Neural progenitor cell (in vitro differentiated cells): ENCODE measurements at regions not wholly inside any gene's neighbourhood (a gene's known extent, or its start where the extent isn't known, plus 50 kb on each side); places are given as distances from the start of the nearest gene placed in this dataset.

ENCODE experiments used
- DNase-seq: peaks from one replicate; pipeline ENCODE4 v3.0.0-alpha.2; 2016; ENCODE audit warnings: low spot score
- H2AFZ ChIP-seq: fragments of 200-600 bp; sonication (generic); replicated peaks from 2 replicates; pipeline ENCODE4 v1.6.1; 2016; ENCODE audit warnings: antibody characterized with exemption
- H3F3A ChIP-seq: fragments of 200-600 bp; sonication (generic); 2 replicates; pipeline ENCODE4 v1.6.1; 2016; ENCODE audit warnings: antibody characterized with exemption, low read depth
- H3K27ac ChIP-seq: fragments of 200-600 bp; sonication (generic); 2 replicates; pipeline ENCODE4 v1.5.1; 2016; ENCODE audit warnings: mild to moderate bottlenecking
- H3K27me3 ChIP-seq: fragments of 200-600 bp; sonication (generic); 2 replicates; pipeline ENCODE4 v1.6.1; 2016; ENCODE audit warnings: mild to moderate bottlenecking, moderate library complexity
- H3K36me3 ChIP-seq: fragments of 200-600 bp; sonication (generic); 2 replicates; pipeline ENCODE4 v1.5.1; 2016
- H3K4me1 ChIP-seq: fragments of 200-600 bp; sonication (generic); 2 replicates; pipeline ENCODE4 v1.6.1; 2016; ENCODE audit warnings: mixed run types
- H3K4me2 ChIP-seq: fragments of 200-600 bp; sonication (generic); 2 replicates; pipeline ENCODE4 v1.6.1; 2016
- H3K4me3 ChIP-seq: fragments of 200-600 bp; sonication (generic); 2 replicates; pipeline ENCODE4 v1.5.1; 2016
- H3K79me2 ChIP-seq: fragments of 200-600 bp; sonication (generic); 2 replicates; pipeline ENCODE4 v1.6.1; 2016; ENCODE audit warnings: low read depth
- H3K9ac ChIP-seq: fragments of 200-600 bp; sonication (generic); 2 replicates; pipeline ENCODE4 v1.6.1; 2016
- H3K9me3 ChIP-seq: fragments of 200-600 bp; sonication (generic); 2 replicates; pipeline ENCODE4 v1.5.1; 2016; ENCODE audit warnings: low read depth
- H4K20me1 ChIP-seq: fragments of 200-600 bp; sonication (generic); 2 replicates; pipeline ENCODE4 v1.6.1; 2016; ENCODE audit warnings: low read depth
- H3K27ac Mint-ChIP-seq: 3 replicates; pipeline ENCODE4 v1.8.0; 2021; ENCODE audit warnings: mixed read lengths
- H3K27me3 Mint-ChIP-seq: 2 replicates; pipeline ENCODE4 v1.8.0; 2022; ENCODE audit warnings: low read depth, mild to moderate bottlenecking, inconsistent platforms, moderate library complexity, mixed read lengths; ENCODE audit not compliant: insufficient read depth
- H3K36me3 Mint-ChIP-seq: 3 replicates; pipeline ENCODE4 v1.8.0; 2021; ENCODE audit warnings: mixed read lengths
- H3K4me1 Mint-ChIP-seq: 3 replicates; pipeline ENCODE4 v1.8.0; 2021; ENCODE audit warnings: mixed read lengths
- H3K4me3 Mint-ChIP-seq: 3 replicates; pipeline ENCODE4 v1.8.0; 2021; ENCODE audit warnings: mild to moderate bottlenecking, moderate library complexity, mixed read lengths
- H3K9me3 Mint-ChIP-seq: 3 replicates; pipeline ENCODE4 v1.8.0; 2020; ENCODE audit warnings: mixed read lengths
- CTCF ChIP-seq: fragments of 200-600 bp; sonication (generic); IDR thresholded peaks from 2 replicates; pipeline ENCODE4 v1.5.1; 2017; ENCODE audit warnings: antibody characterized with exemption, mild to moderate bottlenecking
- EZH2 ChIP-seq: fragments of 200-600 bp; sonication (generic); IDR thresholded peaks from 2 replicates; pipeline ENCODE4 v1.6.1; 2017; ENCODE audit warnings: antibody characterized with exemption, mild to moderate bottlenecking, moderate library complexity
- EZH2phosphoT487 ChIP-seq: fragments of 200-600 bp; sonication (generic); IDR thresholded peaks from 2 replicates; pipeline ENCODE4 v1.6.1; 2017; ENCODE audit warnings: antibody characterized with exemption

GRCh38 chr4:124483048-124483906 lies 229.3 kb downstream of the ANKRD50 start:
- no peaks in the 10 kb centered on the region for H3K27me3 Mint-ChIP-seq
- H3K27ac ChIP-seq = peak overlapping the region; percentile 79

DNA sequence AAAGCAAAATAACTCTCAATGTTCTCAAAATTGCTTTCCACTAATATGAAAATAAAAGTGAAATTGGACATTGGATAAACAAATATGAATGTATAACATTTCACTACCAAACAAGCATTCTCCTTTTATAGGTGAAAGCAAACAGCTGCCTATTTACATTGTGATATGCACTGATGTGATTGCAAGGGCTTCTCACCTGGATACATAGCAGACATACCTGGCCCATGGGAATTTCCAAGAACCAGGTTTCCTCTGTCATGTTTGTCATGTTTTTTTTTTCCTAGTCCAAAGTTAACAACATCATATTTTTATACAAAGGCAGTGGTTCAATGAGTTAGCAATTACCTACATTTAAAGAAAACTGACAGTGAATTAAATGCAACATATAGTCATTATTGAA lies 228.5 kb downstream of the ANKRD50 start:
- H3K36me3 ChIP-seq = no peaks in the 10 kb centered on the region
- Mint-ChIP-seq H3K9me3 (no peaks in the 10 kb centered on the region), H3K27ac (no peak overlapping the region), H3K4me3 (no peak overlapping the region), H3K4me1 (peaks cover 19% of the 10 kb centered on the region), H3K36me3 (no peaks in the 10 kb centered on the region), H3K27me3 (no peaks in the 10 kb centered on the region)
- no peak overlapping the region for H3K4me3 ChIP-seq
- no peak overlapping the region for H3K27ac ChIP-seq
- H2AFZ ChIP-seq = no peak overlapping the region
- H3K4me1 ChIP-seq = peaks cover 18% of the 10 kb centered on the region
- H3K9ac ChIP-seq = no peak overlapping the region
- peaks cover 21% of the 10 kb centered on the region for H3F3A ChIP-seq
- H3K79me2 ChIP-seq = no peaks in the 10 kb centered on the region
- TF ChIP-seq CTCF (no peak), EZH2phosphoT487 (no peak)
- peak overlapping the region; percentile 60 for H3K4me2 ChIP-seq
- no peaks in the 10 kb centered on the region for H3K9me3 ChIP-seq
- H4K20me1 ChIP-seq = no peaks in the 10 kb centered on the region
- no peak for DNase-seq
- H3K27me3 ChIP-seq = no peaks in the 10 kb centered on the region

More at GRCh38 chr4:124483048-124483906, 229.3 kb downstream of the ANKRD50 start:
- Histone ChIP-seq H3K36me3 (no peaks in the 10 kb centered on the region), H3K9me3 (no peaks in the 10 kb centered on the region), H4K20me1 (no peaks in the 10 kb centered on the region), H3K27me3 (no peaks in the 10 kb centered on the region), H3F3A (peaks cover 21% of the 10 kb centered on the region), H3K79me2 (no peaks in the 10 kb centered on the region), H3K4me2 (peak overlapping the region; percentile 60), H3K4me3 (peak overlapping the region; percentile 14), H3K4me1 (peaks cover 18% of the 10 kb centered on the region), H3K9ac (no peak overlapping the region), H2AFZ (peak overlapping the region; percentile 30)
- Mint-ChIP-seq H3K9me3 (no peaks in the 10 kb centered on the region), H3K27ac (peak overlapping the region; percentile 86), H3K4me3 (peak overlapping the region; percentile 44), H3K36me3 (no peaks in the 10 kb centered on the region), H3K4me1 (peaks cover 19% of the 10 kb centered on the region)
- peak; percentile 86 for DNase-seq
- no peak for TF ChIP-seq EZH2phosphoT487
- TF ChIP-seq CTCF = no peak
- TF ChIP-seq EZH2 = no peak

DNA sequence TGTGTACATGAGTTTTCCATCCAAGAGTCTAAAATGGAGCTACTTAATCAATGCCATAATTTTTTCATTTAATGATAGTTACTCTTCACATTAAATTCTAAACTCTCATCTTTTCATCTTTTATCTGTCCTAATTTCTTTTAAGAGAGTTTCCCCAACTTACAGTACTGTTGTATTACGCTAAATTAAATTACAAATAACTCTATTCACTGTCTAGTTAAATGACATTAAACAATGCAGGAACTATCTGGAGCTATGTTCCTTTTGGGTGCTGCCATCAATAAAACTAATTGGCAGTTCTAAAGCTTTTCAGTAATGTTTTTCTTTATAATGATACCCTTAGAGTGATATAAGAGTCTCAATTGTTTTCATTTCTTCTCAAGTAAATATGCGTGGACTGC lies 227.6 kb downstream of the ANKRD50 start:
- H3K9me3 Mint-ChIP-seq = no peaks in the 10 kb centered on the region
- no peak overlapping the region for H3K27ac Mint-ChIP-seq
- peaks cover 19% of the 10 kb centered on the region for H3K4me1 Mint-ChIP-seq
- no peaks in the 10 kb centered on the region for H3K27me3 Mint-ChIP-seq
- no peaks in the 10 kb centered on the region for H3K27me3 ChIP-seq
- no peak overlapping the region for H3K4me3 ChIP-seq
- H3F3A ChIP-seq = peaks cover 21% of the 10 kb centered on the region
- DNase-seq = no peak
- H3K9ac ChIP-seq = no peak overlapping the region
- H3K4me3 Mint-ChIP-seq = no peak overlapping the region
- H3K9me3 ChIP-seq = no peaks in the 10 kb centered on the region
- H3K79me2 ChIP-seq = no peaks in the 10 kb centered on the region
- H3K36me3 Mint-ChIP-seq = no peaks in the 10 kb centered on the region
- no peak overlapping the region for H3K4me2 ChIP-seq
- no peak for TF ChIP-seq EZH2
- no peaks in the 10 kb centered on the region for H3K36me3 ChIP-seq
- peaks cover 18% of the 10 kb centered on the region for H3K4me1 ChIP-seq
- no peaks in the 10 kb centered on the region for H4K20me1 ChIP-seq
- H2AFZ ChIP-seq = no peak overlapping the region
- H3K27ac ChIP-seq = no peak overlapping the region

DNA sequence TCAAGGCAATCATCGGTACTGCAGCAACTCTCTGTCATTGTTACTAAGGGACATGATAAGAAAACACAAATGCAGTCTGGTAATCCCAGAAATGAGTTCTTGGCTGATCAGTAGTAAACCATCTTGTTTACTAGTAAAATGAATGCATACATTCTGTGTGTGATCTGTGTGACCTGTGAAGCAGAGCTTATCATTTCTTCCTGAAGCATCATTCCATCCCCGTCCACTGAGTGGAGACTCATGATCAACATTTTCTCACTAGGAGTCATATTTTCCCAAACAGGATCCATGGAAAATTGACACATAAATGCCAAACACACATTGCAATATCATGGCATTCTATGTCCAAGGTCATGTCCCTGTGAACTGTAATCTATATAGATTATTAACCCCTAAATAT lies 226.1 kb downstream of the ANKRD50 start:
- peaks cover 18% of the 10 kb centered on the region for H3K4me1 ChIP-seq
- no peaks in the 10 kb centered on the region for H4K20me1 ChIP-seq
- Mint-ChIP-seq H3K36me3 (no peaks in the 10 kb centered on the region), H3K27ac (no peak overlapping the region), H3K4me3 (no peak overlapping the region), H3K4me1 (peaks cover 19% of the 10 kb centered on the region), H3K9me3 (no peaks in the 10 kb centered on the region), H3K27me3 (no peaks in the 10 kb centered on the region)
- no peak overlapping the region for H3K27ac ChIP-seq
- TF ChIP-seq EZH2 (no peak), CTCF (no peak), EZH2phosphoT487 (no peak)
- no peak overlapping the region for H3K4me2 ChIP-seq
- H3F3A ChIP-seq = peaks cover 21% of the 10 kb centered on the region
- H2AFZ ChIP-seq = no peak overlapping the region
- DNase-seq = no peak
- H3K4me3 ChIP-seq = no peak overlapping the region
- no peaks in the 10 kb centered on the region for H3K79me2 ChIP-seq
- H3K27me3 ChIP-seq = no peaks in the 10 kb centered on the region
- no peaks in the 10 kb centered on the region for H3K9me3 ChIP-seq
- no peaks in the 10 kb centered on the region for H3K36me3 ChIP-seq
- H3K9ac ChIP-seq = no peak overlapping the region
